ENCODE measurements at regions not wholly inside any gene's neighbourhood (a gene's known extent, or its start where the extent isn't known, plus 50 kb on each side); places are given as distances from the start of the nearest gene placed in this dataset.

GRCh38 chr2:78870343-78870967 lies 155.0 kb upstream of the REG3G start:
- POLR2A ChIA-PET, result no interaction called here
- CTCF ChIA-PET, result no interaction called here

GRCh38 chr2:78873526-78873925 lies 152.0 kb upstream of the REG3G start:
- ChIA-PET POLR2A (no interaction called here), CTCF (no interaction called here)

GRCh38 chr2:78876316-78876688 lies 149.2 kb upstream of the REG3G start:
- ChIA-PET POLR2A (no interaction called here), CTCF (interaction anchor here (0.6 kb wide), 1 partner anchor 10 kb away, joined by 3 read pairs; no protein-coding TSS in a partner anchor)

GRCh38 chr2:78887446-78887845 lies 138.1 kb upstream of the REG3G start:
- POLR2A ChIA-PET, result no interaction called here
- CTCF ChIA-PET, result no interaction called here

- ChIA-PET CTCF (no interaction called here), POLR2A (interaction anchor here (0.6 kb wide), 1 partner anchor 842 kb away, joined by 3 read pairs; no protein-coding TSS in a partner anchor)
Observed at GRCh38 chr2:78890935-78891334, 134.6 kb upstream of the REG3G start.

- ChIA-PET POLR2A (no interaction called here), CTCF (no interaction called here)
Observed at GRCh38 chr2:78892295-78892694, 133.2 kb upstream of the REG3G start.

- POLR2A ChIA-PET, result no interaction called here
Observed at GRCh38 chr2:78895022-78895421, 130.5 kb upstream of the REG3G start.

GRCh38 chr2:78896536-78896935 lies 129.0 kb upstream of the REG3G start:
- CTCF ChIA-PET, result no interaction called here
- POLR2A ChIA-PET, result no interaction called here

More at GRCh38 chr2:78895022-78895421, 130.5 kb upstream of the REG3G start:
- CTCF ChIA-PET, result no interaction called here

- CTCF ChIA-PET, result no interaction called here
- POLR2A ChIA-PET, result no interaction called here
Observed at GRCh38 chr2:78907089-78907488, 118.4 kb upstream of the REG3G start.

- ChIA-PET CTCF (no interaction called here), POLR2A (no interaction called here)
Observed at GRCh38 chr2:78908973-78909372, 116.5 kb upstream of the REG3G start.

GRCh38 chr2:78910376-78910775 lies 115.1 kb upstream of the REG3G start:
- CTCF ChIA-PET, result no interaction called here

GRCh38 chr2:78913257-78913656 lies 112.2 kb upstream of the REG3G start:
- POLR2A ChIA-PET, result no interaction called here
- CTCF ChIA-PET, result no interaction called here

More at GRCh38 chr2:78910376-78910775, 115.1 kb upstream of the REG3G start:
- POLR2A ChIA-PET, result no interaction called here

GRCh38 chr2:78925258-78925657 lies 100.2 kb upstream of the REG3G start:
- ChIA-PET POLR2A (no interaction called here), CTCF (no interaction called here)

- POLR2A ChIA-PET, result no interaction called here
Observed at GRCh38 chr2:78928502-78928901, 97.0 kb upstream of the REG3G start.

GRCh38 chr2:78940998-78941397 lies 84.5 kb upstream of the REG3G start:
- POLR2A ChIA-PET, result no interaction called here
- CTCF ChIA-PET, result no interaction called here

More at GRCh38 chr2:78928502-78928901, 97.0 kb upstream of the REG3G start:
- CTCF ChIA-PET, result no interaction called here

GRCh38 chr2:78941751-78942150 lies 83.8 kb upstream of the REG3G start:
- ChIA-PET CTCF (interaction anchor here (0.6 kb wide), 1 partner anchor 184 kb away, joined by 3 read pairs; no protein-coding TSS in a partner anchor), POLR2A (no interaction called here)

GRCh38 chr2:78963881-78964280 lies 61.6 kb upstream of the REG3G start:
- CTCF ChIA-PET, result no interaction called here

GRCh38 chr2:78967294-78967693 lies 58.2 kb upstream of the REG3G start:
- POLR2A ChIA-PET, result no interaction called here
- CTCF ChIA-PET, result no interaction called here

More at GRCh38 chr2:78963881-78964280, 61.6 kb upstream of the REG3G start:
- POLR2A ChIA-PET, result no interaction called here

GRCh38 chr2:78973630-78974029 lies 51.9 kb upstream of the REG3G start:
- POLR2A ChIA-PET, result no interaction called here

More at GRCh38 chr2:78973630-78974029, 51.9 kb upstream of the REG3G start:
- CTCF ChIA-PET, result no interaction called here
